Right lobe of liver (tissue), 6 donors: ENCODE measurements at regions not wholly inside any gene's neighbourhood (a gene's known extent, or its start where the extent isn't known, plus 50 kb on each side); places are given as distances from the start of the nearest gene placed in this dataset.

Source experiments
- ATAC-seq, 4 donors: fragments of 200-7000 bp; cut with Tn5 transposase; one replicate each; pipeline ENCODE4 v1.9.1; 2020; ENCODE audit warnings: mild to moderate bottlenecking in 4 of 4, moderate library complexity in 4 of 4
- DNase-seq, 3 donors: peaks; one replicate each; pipeline ENCODE4 v3.0.0-alpha.2; 2020
- H3K27ac ChIP-seq, 3 donors: fragments of 200-600 bp; one replicate each; pipeline ENCODE4 v1.8.0; 2022
- H3K27me3 ChIP-seq, 2 donors: fragments of 200-600 bp; one replicate each; pipeline ENCODE4 v1.8.0; 2022
- H3K36me3 ChIP-seq, 4 donors: fragments of 200-600 bp; sonication (generic) in 1 of 4; one replicate each; pipeline versions ENCODE4 v1.5.1 to v1.8.0; 2017 to 2022; ENCODE audit warnings: control low read depth in 1 of 4
- H3K4me1 ChIP-seq, 4 donors: fragments of 200-600 bp; sonication (generic) in 1 of 4; one replicate each; pipeline versions ENCODE4 v1.5.1 to v1.8.0; 2017 to 2022; ENCODE audit warnings: control low read depth in 1 of 4
- H3K4me3 ChIP-seq, 3 donors: fragments of 200-600 bp; one replicate each; pipeline ENCODE4 v1.8.0; 2022
- H3K9me3 ChIP-seq, 4 donors: fragments of 200-600 bp; sonication (generic) in 1 of 4; one replicate each; pipeline versions ENCODE4 v1.5.1 to v1.8.0; 2017 to 2022; ENCODE audit warnings: control low read depth in 1 of 4
- POLR2A ChIP-seq: fragments of 450-650 bp; IDR thresholded peaks from one replicate; pipeline ENCODE4 v1.6.1; 2017; ENCODE audit warnings: antibody characterized with exemption, mild to moderate bottlenecking
- WGBS: methylation state at CpG from one replicate; pipeline ENCODE4 v1.1.6; 2018; ENCODE audit warnings: low coverage, low lambda C conversion rate; ENCODE audit not compliant: insufficient coverage; ENCODE audit errors: missing lambda C conversion rate; 5-methylcytosine and 5-hydroxymethylcytosine counted together
- intact Hi-C, 2 donors: fragments of 100-400 bp; cut with DNase I; formaldehyde crosslinking; loops; one replicate each; pipeline versions ENCODE4 v1.11.2 to v1.14.1; 2022
- TF ChIP-seq, protein P1 (sequence below), 4 donors: fragments of 200-600 bp in 3 of 4; fragments of 450-650 bp in 1 of 4; IDR thresholded peaks; one replicate each; pipeline versions ENCODE4 v1.5.1 to v1.8.0; 2016 to 2022; ENCODE audit warnings: antibody characterized with exemption in 4 of 4, mild to moderate bottlenecking in 2 of 4
- donor health status: DM: no; HTN: yes; CAD: no.
- donor health status: DM: no; HTN: no; CAD: no.
- donor health status: DM: no; HTN: no; CAD: no.
- donor health status: DM: no; HTN: yes; CAD: no.
- donor health status: DM: no; HTN: yes; CAD: no.

GRCh38 chr5:174328631-174329299, 283.3 kb downstream of the NSG2 start:
- WGBS, result 67% methylated on average over 7 of the region's 13 CpGs
- ATAC-seq, result no peak
- H3K27me3 ChIP-seq, result no peaks in the 10 kb centered on the region

GRCh38 chr5:174329738-174330137, 284.2 kb downstream of the NSG2 start:
- ATAC-seq (no peak), DNase-seq (no peak)
- Histone ChIP-seq H3K9me3 (no peaks in the 10 kb centered on the region), H3K4me1 (no peaks in the 10 kb centered on the region), H3K36me3 (no peaks in the 10 kb centered on the region), H3K27ac (no peak overlapping the region), H3K27me3 (no peaks in the 10 kb centered on the region), H3K4me3 (no peak overlapping the region)
- TF ChIP-seq, protein P1, sequence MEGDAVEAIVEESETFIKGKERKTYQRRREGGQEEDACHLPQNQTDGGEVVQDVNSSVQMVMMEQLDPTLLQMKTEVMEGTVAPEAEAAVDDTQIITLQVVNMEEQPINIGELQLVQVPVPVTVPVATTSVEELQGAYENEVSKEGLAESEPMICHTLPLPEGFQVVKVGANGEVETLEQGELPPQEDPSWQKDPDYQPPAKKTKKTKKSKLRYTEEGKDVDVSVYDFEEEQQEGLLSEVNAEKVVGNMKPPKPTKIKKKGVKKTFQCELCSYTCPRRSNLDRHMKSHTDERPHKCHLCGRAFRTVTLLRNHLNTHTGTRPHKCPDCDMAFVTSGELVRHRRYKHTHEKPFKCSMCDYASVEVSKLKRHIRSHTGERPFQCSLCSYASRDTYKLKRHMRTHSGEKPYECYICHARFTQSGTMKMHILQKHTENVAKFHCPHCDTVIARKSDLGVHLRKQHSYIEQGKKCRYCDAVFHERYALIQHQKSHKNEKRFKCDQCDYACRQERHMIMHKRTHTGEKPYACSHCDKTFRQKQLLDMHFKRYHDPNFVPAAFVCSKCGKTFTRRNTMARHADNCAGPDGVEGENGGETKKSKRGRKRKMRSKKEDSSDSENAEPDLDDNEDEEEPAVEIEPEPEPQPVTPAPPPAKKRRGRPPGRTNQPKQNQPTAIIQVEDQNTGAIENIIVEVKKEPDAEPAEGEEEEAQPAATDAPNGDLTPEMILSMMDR (IDR thresholded peaks at IDR 0.05), result no peak
- TF ChIP-seq POLR2A, result no peak
- intact Hi-C loops, result no loop called here
- 25% methylated on average over 3 of the region's 5 CpGs for WGBS

More at GRCh38 chr5:174328631-174329299, 283.3 kb downstream of the NSG2 start:
- DNase-seq, result no peak
- no peaks in the 10 kb centered on the region for H3K9me3 ChIP-seq
- no peak overlapping the region for H3K4me3 ChIP-seq
- H3K27ac ChIP-seq, result no peak overlapping the region
- no peak for TF ChIP-seq POLR2A
- TF ChIP-seq, protein P1 (IDR thresholded peaks at IDR 0.05), result no peak
- no peaks in the 10 kb centered on the region for H3K36me3 ChIP-seq
- intact Hi-C loops, result no loop called here
- H3K4me1 ChIP-seq, result no peaks in the 10 kb centered on the region

DNA sequence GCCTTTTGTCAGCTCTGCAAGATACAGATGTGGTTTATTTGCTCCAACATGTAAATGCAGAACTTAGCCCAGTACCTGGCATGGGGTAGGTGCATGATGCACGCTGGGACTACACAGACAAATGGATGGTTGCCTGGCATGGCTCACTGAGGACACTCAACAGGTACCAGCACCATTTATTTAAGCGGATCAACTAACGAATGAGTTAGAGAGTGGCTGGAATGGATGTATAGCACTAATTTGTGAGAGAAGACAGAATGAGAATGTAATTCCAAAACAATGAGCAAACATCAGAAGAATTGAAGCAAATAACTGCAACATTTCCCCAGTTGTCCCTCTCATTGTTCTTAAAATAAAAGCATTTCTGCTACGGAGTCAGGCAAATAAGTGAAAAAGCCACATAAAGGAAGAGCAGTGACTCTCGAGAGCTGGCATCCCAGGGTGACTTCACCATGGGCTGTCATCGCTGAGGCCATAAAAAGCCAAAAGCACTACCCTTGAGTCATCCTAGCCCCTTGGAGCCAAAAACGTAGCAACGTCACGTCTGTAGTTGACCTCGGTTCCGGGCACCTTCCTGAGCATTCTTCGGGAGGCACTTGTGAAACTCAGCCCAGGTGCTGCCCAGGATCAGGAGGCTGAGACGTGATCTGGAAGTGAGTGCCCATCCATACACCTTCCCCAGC, 290.3 kb downstream of the NSG2 start:
- WGBS, result 44% methylated on average over 3 of the region's 13 CpGs
- H3K4me1 ChIP-seq, result no peaks in the 10 kb centered on the region
- no peaks in the 10 kb centered on the region for H3K9me3 ChIP-seq
- no peaks in the 10 kb centered on the region for H3K36me3 ChIP-seq
- H3K27me3 ChIP-seq, result peaks cover 0 to 3% of the 10 kb centered on the region in 2 donors
- DNase-seq (no peak), ATAC-seq (no peak)
- TF ChIP-seq, protein P1 (IDR thresholded peaks at IDR 0.05), result no peak
- TF ChIP-seq POLR2A, result no peak
- no peak overlapping the region for H3K4me3 ChIP-seq
- H3K27ac ChIP-seq, result no peak overlapping the region
- intact Hi-C loops, result no loop called here

DNA sequence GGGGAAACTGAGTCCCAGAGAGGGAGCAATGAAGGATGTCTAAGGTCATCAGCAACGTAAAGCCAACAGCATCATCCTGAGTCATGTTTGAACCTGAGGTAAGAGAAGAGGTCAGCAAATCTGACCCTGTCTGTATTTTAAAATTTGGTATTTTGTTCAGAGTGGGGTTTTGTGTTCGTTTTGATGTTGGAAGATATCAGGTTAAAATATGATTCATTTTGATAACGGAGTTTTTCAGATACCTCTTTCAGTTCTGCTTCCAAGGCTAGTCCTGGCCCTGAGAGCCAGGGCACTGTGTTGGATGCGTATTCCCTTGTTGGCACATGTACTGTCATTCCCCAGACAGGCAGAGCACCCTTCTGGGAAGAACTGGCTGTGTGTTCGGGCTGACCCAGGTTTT, 291.0 kb downstream of the NSG2 start:
- Histone ChIP-seq H3K4me3 (no peak overlapping the region), H3K9me3 (no peaks in the 10 kb centered on the region), H3K27me3 (peaks cover 0 to 3% of the 10 kb centered on the region in 2 donors), H3K27ac (no peak overlapping the region), H3K4me1 (no peaks in the 10 kb centered on the region), H3K36me3 (no peaks in the 10 kb centered on the region)
- WGBS, result 50% methylated on average over 4 of the region's 5 CpGs
- no peak for TF ChIP-seq POLR2A
- TF ChIP-seq, protein P1 (IDR thresholded peaks at IDR 0.05), result no peak
- DNase-seq, result no peak
- intact Hi-C loops, result no loop called here
- no peak for ATAC-seq
